ENCODE measurements at regions not wholly inside any gene's neighbourhood (a gene's known extent, or its start where the extent isn't known, plus 50 kb on each side); places are given as distances from the start of the nearest gene placed in this dataset.

DNA sequence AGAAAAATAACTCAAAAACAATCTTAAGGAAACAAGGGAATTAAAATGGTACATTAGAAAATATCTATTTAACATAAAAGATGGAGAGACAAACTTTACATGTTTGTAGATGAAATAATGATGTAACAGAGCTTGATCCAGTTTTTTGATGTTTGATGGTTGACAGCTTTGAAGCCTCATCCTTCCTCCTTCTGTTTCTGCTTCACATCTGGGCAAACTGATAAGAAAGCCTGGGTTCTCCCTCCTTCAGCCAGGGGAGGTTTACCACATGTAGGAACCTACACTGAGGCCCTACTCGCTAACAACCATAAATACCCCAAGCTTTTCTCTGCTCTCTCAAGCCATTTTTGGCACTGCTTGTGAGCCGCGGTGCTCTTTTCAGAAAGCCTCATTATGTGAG is 82.8 kb upstream of the ZNF32 start:
- H3K36me3 ChIP-seq = no peaks in the 10 kb centered on the region
- no peak for DNase-seq
- H3K9me3 ChIP-seq = peaks cover 5 to 57% (median 43%) of the 10 kb centered on the region in 8 donors
- intact Hi-C loops (cut with DNase I; ENCODE audit: low total_unique reads) = no loop called here
- no peak for TF ChIP-seq POLR2A (IDR thresholded peaks at IDR 0.05)
- TF ChIP-seq, protein P1, sequence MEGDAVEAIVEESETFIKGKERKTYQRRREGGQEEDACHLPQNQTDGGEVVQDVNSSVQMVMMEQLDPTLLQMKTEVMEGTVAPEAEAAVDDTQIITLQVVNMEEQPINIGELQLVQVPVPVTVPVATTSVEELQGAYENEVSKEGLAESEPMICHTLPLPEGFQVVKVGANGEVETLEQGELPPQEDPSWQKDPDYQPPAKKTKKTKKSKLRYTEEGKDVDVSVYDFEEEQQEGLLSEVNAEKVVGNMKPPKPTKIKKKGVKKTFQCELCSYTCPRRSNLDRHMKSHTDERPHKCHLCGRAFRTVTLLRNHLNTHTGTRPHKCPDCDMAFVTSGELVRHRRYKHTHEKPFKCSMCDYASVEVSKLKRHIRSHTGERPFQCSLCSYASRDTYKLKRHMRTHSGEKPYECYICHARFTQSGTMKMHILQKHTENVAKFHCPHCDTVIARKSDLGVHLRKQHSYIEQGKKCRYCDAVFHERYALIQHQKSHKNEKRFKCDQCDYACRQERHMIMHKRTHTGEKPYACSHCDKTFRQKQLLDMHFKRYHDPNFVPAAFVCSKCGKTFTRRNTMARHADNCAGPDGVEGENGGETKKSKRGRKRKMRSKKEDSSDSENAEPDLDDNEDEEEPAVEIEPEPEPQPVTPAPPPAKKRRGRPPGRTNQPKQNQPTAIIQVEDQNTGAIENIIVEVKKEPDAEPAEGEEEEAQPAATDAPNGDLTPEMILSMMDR (IDR thresholded peaks at IDR 0.05 in 8 of 11, conservative IDR thresholded peaks at IDR 0.05 in 3 of 11) = no peak
- no peak for TF ChIP-seq POLR2AphosphoS5 (IDR thresholded peaks at IDR 0.05)
- no peak overlapping the region for H3K27ac ChIP-seq
- WGBS, 5 donors = 58 to 77% (median 68%) methylated on average over 3 of the region's 3 CpGs
- no peak overlapping the region for H3K4me3 ChIP-seq
- H3K27me3 ChIP-seq (replicated peaks in 1 of 7) = no peaks in the 10 kb centered on the region
- H3K4me1 ChIP-seq = no peaks in the 10 kb centered on the region

DNA sequence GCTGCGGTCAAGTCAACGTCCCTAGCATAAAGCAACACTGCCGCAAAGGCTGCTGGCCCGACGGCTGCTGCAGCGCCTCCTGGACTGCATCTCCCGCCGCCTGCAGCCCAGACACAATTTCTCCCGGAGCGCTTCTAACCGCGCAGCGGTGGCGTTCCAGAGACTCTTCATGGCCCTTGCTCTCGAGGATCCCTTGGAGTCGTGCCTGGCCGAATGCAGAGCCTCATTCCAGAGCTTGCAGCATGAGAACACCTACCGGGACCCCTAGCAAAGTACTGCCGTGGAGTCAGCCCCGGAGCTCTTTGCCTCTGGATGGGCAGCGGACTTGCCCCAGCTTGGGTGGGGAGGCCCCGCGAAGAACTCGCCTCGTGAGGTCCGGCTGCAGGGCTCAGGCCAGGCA is 79.7 kb upstream of the ZNF32 start:
- no peaks in the 10 kb centered on the region for H3K36me3 ChIP-seq
- intact Hi-C loops (cut with DNase I; ENCODE audit: low total_unique reads) = no loop called here
- no peaks in the 10 kb centered on the region for H3K27me3 ChIP-seq (replicated peaks in 1 of 7)
- no peak overlapping the region for H3K27ac ChIP-seq
- peak; percentile 53 for DNase-seq
- H3K4me3 ChIP-seq = no peak overlapping the region
- TF ChIP-seq POLR2A (IDR thresholded peaks at IDR 0.05) (no peak), POLR2AphosphoS5 (IDR thresholded peaks at IDR 0.05) (no peak)
- TF ChIP-seq, protein P1 (IDR thresholded peaks at IDR 0.05 in 8 of 11, conservative IDR thresholded peaks at IDR 0.05 in 3 of 11) = no peak
- no peaks in the 10 kb centered on the region for H3K4me1 ChIP-seq
- WGBS, 5 donors = 75 to 89% (median 82%) methylated on average over 24 to 26 of the region's 26 CpGs
- peaks cover 5 to 80% (median 63%) of the 10 kb centered on the region in 8 donors for H3K9me3 ChIP-seq

DNA sequence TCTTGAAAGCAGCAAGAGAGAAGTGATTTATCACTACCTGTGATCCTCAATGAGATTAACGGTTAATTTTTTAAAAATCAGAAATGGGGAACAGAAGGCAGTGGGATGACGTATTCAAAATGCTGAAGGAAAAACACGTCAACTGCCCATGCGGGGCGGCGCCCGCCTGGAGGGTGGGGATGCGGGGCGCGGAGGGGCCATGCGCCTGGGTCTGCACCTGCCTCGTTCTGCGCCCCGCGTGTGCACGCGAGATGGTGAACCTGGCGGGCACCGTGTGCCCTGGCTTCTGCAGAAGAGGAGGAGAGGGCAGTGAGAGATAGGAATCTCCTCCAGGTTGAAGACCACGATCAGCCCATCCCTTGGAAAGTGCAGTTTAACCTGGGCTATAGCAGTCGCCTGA is 79.3 kb upstream of the ZNF32 start:
- no peaks in the 10 kb centered on the region for H3K4me1 ChIP-seq
- DNase-seq = peak; percentile 38
- intact Hi-C loops (cut with DNase I; ENCODE audit: low total_unique reads) = no loop called here

DNA sequence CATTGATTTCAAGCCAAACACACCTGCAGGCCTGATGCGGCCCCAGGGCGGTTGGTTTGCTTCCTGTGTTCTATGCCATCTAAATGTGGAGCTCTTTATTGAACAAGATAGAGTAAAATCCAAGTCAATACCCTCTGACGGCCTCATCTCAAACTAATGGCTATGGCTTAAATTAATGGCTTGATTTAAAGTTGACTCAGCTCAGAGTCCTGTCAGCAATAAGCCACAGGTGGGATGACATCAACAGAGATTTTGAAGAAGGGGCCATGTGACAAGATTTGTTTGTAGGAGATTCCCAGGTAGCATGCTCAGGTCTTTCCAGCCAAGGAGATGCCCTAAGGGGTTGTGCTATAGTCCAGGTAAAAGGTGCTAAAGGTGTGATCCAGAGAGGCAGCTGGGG is 66.7 kb upstream of the ZNF32 start:
- Histone ChIP-seq H3K36me3 (no peaks in the 10 kb centered on the region), H3K9me3 (peaks cover 0 to 9% (median 0%) of the 10 kb centered on the region in 8 donors), H3K27ac (no peak overlapping the region), H3K4me3 (no peak overlapping the region), H3K27me3 (replicated peaks in 1 of 7) (no peaks in the 10 kb centered on the region), H3K4me1 (peaks cover 0 to 8% (median 0%) of the 10 kb centered on the region in 6 donors)
- intact Hi-C loops (cut with DNase I; ENCODE audit: low total_unique reads) = no loop called here
- DNase-seq = no peak
- TF ChIP-seq POLR2A (IDR thresholded peaks at IDR 0.05) (no peak), POLR2AphosphoS5 (IDR thresholded peaks at IDR 0.05) (no peak)
- TF ChIP-seq, protein P1 (IDR thresholded peaks at IDR 0.05 in 8 of 11, conservative IDR thresholded peaks at IDR 0.05 in 3 of 11) = no peak
- WGBS, 5 donors = 79 to 96% (median 88%) methylated on average over 3 of the region's 3 CpGs

More for the DNA sequence above, 79.3 kb upstream of the ZNF32 start:
- no peak overlapping the region for H3K4me3 ChIP-seq
- WGBS, 5 donors = 85 to 89% (median 87%) methylated on average over 21 of the region's 21 CpGs
- H3K36me3 ChIP-seq = no peaks in the 10 kb centered on the region
- no peak overlapping the region for H3K27ac ChIP-seq
- TF ChIP-seq, protein P1 (IDR thresholded peaks at IDR 0.05 in 8 of 11, conservative IDR thresholded peaks at IDR 0.05 in 3 of 11) = no peak
- TF ChIP-seq POLR2AphosphoS5 (IDR thresholded peaks at IDR 0.05) = no peak
- peaks cover 5 to 80% (median 63%) of the 10 kb centered on the region in 8 donors for H3K9me3 ChIP-seq
- no peaks in the 10 kb centered on the region for H3K27me3 ChIP-seq (replicated peaks in 1 of 7)
